ENCODE measurements at regions not wholly inside any gene's neighbourhood (a gene's known extent, or its start where the extent isn't known, plus 50 kb on each side); places are given as distances from the start of the nearest gene placed in this dataset.

DNA sequence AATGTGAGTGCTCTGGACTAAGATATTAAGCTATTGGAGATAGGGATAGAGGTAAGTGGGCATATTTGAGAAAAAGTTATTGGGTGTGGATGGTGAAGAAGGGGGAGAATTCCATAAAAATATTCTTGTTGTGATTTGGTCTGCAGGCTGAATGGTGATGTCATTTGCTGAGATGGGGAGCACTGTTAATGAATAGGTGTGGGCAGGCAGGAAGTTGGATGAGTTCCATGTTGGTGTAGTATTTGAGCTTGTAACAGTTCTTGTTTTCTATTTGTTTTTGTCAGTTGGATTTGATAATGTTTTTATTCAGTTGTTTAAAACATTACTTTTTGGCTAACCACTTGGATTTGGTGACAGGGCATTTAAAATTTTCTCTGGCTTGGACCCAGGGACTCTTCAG is 168.8 kb downstream of the C11orf87 start:
- TF ChIP-seq, protein P1, sequence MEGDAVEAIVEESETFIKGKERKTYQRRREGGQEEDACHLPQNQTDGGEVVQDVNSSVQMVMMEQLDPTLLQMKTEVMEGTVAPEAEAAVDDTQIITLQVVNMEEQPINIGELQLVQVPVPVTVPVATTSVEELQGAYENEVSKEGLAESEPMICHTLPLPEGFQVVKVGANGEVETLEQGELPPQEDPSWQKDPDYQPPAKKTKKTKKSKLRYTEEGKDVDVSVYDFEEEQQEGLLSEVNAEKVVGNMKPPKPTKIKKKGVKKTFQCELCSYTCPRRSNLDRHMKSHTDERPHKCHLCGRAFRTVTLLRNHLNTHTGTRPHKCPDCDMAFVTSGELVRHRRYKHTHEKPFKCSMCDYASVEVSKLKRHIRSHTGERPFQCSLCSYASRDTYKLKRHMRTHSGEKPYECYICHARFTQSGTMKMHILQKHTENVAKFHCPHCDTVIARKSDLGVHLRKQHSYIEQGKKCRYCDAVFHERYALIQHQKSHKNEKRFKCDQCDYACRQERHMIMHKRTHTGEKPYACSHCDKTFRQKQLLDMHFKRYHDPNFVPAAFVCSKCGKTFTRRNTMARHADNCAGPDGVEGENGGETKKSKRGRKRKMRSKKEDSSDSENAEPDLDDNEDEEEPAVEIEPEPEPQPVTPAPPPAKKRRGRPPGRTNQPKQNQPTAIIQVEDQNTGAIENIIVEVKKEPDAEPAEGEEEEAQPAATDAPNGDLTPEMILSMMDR (optimal IDR thresholded peaks at IDR 0.05 in 1 of 3, IDR thresholded peaks at IDR 0.05 in 1 of 3, conservative IDR thresholded peaks at IDR 0.05 in 1 of 3; ENCODE audit: extremely low read depth in 1 of 3, insufficient read depth in 2 of 3, low read length in 3 of 3), result no peak
- no peak for TF ChIP-seq EZH2 (IDR thresholded peaks at IDR 0.05; ENCODE audit: low read length)
